ENCODE measurements at regions not wholly inside any gene's neighbourhood (a gene's known extent, or its start where the extent isn't known, plus 50 kb on each side); places are given as distances from the start of the nearest gene placed in this dataset.

- no peaks in the 10 kb centered on the region for H3K4me1 ChIP-seq
- no peak overlapping the region for H3K4me3 ChIP-seq
- TF ChIP-seq CTCF (IDR thresholded peaks at IDR 0.05), result no peak
- no peak for TF ChIP-seq POLR2A (IDR thresholded peaks at IDR 0.05)
- intact Hi-C loops (cut with DNase I; ENCODE audit: low total_unique reads), result no loop called here
- no peaks in the 10 kb centered on the region for H3K27me3 ChIP-seq
- no peaks in the 10 kb centered on the region for H3K36me3 ChIP-seq
- H3K9me3 ChIP-seq, result no peaks in the 10 kb centered on the region
- no peak overlapping the region for H3K27ac ChIP-seq
- DNase-seq, result no peak
Observed at GRCh38 chr9:99592834-99593574, 228.7 kb upstream of the NR4A3 start.

- Histone ChIP-seq H3K4me3 (no peak overlapping the region), H3K27ac (no peak overlapping the region), H3K4me1 (no peaks in the 10 kb centered on the region), H3K9me3 (no peaks in the 10 kb centered on the region), H3K27me3 (no peaks in the 10 kb centered on the region), H3K36me3 (no peaks in the 10 kb centered on the region)
- intact Hi-C loops (cut with DNase I; ENCODE audit: low total_unique reads), result no loop called here
- no peak for DNase-seq
- TF ChIP-seq POLR2A (IDR thresholded peaks at IDR 0.05), result no peak
- TF ChIP-seq CTCF (IDR thresholded peaks at IDR 0.05), result no peak
Observed at GRCh38 chr9:99593610-99594009, 228.1 kb upstream of the NR4A3 start.

- TF ChIP-seq CTCF (IDR thresholded peaks at IDR 0.05), result no peak
- intact Hi-C loops (cut with DNase I; ENCODE audit: low total_unique reads), result no loop called here
- no peak for DNase-seq
Observed at GRCh38 chr9:99594056-99594780, 227.5 kb upstream of the NR4A3 start.

GRCh38 chr9:99595796-99596195, 225.9 kb upstream of the NR4A3 start:
- no peak for DNase-seq
- no peaks in the 10 kb centered on the region for H3K27me3 ChIP-seq
- H3K4me3 ChIP-seq, result no peak overlapping the region
- intact Hi-C loops (cut with DNase I; ENCODE audit: low total_unique reads), result no loop called here
- no peaks in the 10 kb centered on the region for H3K36me3 ChIP-seq
- H3K4me1 ChIP-seq, result no peaks in the 10 kb centered on the region
- TF ChIP-seq CTCF (IDR thresholded peaks at IDR 0.05) (no peak), POLR2A (IDR thresholded peaks at IDR 0.05) (no peak)
- H3K9me3 ChIP-seq, result no peaks in the 10 kb centered on the region
- H3K27ac ChIP-seq, result no peak overlapping the region

More at GRCh38 chr9:99594056-99594780, 227.5 kb upstream of the NR4A3 start:
- Histone ChIP-seq H3K4me1 (no peaks in the 10 kb centered on the region), H3K4me3 (no peak overlapping the region), H3K9me3 (no peaks in the 10 kb centered on the region), H3K27me3 (no peaks in the 10 kb centered on the region), H3K27ac (no peak overlapping the region), H3K36me3 (no peaks in the 10 kb centered on the region)

GRCh38 chr9:99601571-99602111, 220.0 kb upstream of the NR4A3 start:
- Histone ChIP-seq H3K4me1 (no peaks in the 10 kb centered on the region), H3K36me3 (no peaks in the 10 kb centered on the region), H3K27ac (no peak overlapping the region), H3K4me3 (no peak overlapping the region), H3K27me3 (no peaks in the 10 kb centered on the region), H3K9me3 (no peaks in the 10 kb centered on the region)
- intact Hi-C loops (cut with DNase I; ENCODE audit: low total_unique reads), result no loop called here
- DNase-seq, result no peak
- TF ChIP-seq POLR2A (IDR thresholded peaks at IDR 0.05) (no peak), CTCF (IDR thresholded peaks at IDR 0.05) (no peak)

All from uterus (tissue), 3 donors.